HG03354 (cell line): ENCODE measurements at regions not wholly inside any gene's neighbourhood (a gene's known extent, or its start where the extent isn't known, plus 50 kb on each side); places are given as distances from the start of the nearest gene placed in this dataset.

Source experiments
- ATAC-seq: cut with Tn5 transposase; IDR thresholded peaks from one replicate; pipeline ENCODE4 v1.9.1; 2021; ENCODE audit warnings: mild to moderate bottlenecking; ENCODE audit not compliant: unreplicated experiment, poor library complexity, severe bottlenecking

- ATAC-seq = no peak
Measured at GRCh38 chr4:156223985-156224384, 270.3 kb upstream of the CTSO start.

- no peak for ATAC-seq
Measured at GRCh38 chr4:156217236-156217635, 263.6 kb upstream of the CTSO start.

DNA sequence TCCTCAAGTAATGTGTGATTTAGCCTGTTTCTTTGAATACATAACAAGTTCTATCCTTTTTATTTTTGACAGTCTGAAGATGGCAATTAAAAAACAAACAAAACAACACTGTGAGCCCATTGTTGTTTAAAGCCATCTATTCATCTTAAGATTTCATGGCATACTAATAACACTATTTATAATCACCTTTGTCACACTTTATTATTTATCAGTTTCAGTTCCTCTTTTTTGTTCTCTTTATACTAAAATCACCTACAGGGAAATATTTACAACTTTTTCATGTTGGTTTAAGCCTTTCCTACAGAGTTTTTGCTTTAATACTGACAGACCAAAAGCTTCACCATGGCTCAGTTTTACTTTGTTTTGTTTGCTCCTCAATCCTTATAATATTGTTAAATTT lies 247.4 kb upstream of the CTSO start:
- peak; percentile 96 for ATAC-seq

DNA sequence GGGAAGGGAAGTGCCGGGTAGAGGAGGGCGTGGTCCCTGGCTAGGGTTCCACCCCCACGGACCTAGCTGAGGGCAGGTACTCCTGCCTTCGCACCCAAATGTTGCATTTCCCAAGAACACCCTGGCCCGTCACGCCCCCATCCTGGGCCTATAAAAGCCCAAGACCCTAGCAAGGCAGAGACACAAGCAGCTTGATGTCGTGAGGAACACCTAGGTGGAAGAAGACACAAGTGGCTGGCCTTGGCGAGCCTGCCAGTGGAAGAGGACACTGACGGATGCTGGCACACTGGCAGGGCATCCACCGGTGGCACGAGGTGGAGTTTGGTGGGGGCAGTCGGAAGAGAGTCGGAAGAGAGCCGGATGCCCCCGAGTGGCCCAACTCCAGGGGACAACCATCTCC lies 244.8 kb upstream of the CTSO start:
- ATAC-seq = no peak

DNA sequence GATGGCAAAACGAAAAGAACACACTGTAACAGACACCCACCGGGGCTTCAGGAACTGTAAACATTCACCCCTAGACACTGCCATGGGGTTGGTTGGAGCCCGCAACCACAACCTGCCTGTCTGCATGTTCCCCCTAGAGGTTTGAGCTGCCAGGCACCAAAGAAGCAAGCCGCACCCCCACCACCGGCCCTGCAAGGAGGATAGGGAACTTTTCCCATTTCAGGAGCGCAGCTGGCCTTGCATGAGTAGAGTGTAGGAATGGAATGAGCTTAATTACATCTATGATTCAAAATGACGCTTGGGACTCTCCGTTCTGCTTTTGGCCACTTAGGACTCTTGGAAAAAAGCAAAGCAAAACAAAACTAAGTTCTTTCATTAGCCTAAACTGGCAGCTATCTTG lies 243.6 kb upstream of the CTSO start:
- no peak for ATAC-seq

- ATAC-seq = no peak
Measured at GRCh38 chr4:156196722-156197121, 243.1 kb upstream of the CTSO start.

DNA sequence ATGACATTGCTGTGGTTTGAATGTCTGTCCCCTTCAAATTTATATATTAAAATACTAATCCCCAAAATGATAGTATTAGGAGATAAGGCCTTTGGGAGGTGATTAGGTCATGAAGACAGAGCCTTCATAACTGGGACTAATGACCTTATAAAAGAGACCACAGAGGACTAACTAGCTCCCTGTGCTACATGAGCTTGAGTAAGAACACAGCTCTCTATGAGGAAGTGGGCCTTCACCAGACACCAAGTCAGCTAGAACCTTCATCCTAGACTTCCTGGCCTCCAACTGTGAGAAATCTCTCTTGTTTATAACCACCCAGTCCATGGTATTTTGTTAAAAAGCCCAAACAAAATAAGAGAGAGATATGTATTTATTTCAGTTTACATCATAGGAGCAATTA lies 242.2 kb upstream of the CTSO start:
- peak; percentile 85 for ATAC-seq

GRCh38 chr4:156194896-156195295 lies 241.2 kb upstream of the CTSO start:
- no peak for ATAC-seq

DNA sequence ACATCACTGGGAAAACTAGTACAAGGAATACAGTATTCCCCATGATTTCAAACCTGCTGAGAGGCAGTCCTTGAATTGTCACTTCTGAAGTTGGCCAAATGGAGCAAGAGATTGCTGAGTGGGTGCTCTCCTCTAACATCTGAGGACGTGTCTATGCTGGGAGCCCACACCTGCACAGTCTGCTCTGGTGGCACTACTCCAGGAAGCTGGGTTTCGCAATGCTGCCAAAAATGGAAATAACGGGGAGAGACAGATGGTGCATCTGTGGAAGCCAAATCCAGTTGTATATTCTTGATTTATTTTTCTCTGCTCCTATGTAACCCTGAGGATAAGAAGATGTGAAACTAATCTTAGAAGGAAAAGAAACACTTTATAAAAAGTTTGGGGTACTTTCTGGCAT lies 240.1 kb upstream of the CTSO start:
- ATAC-seq = no peak

GRCh38 chr4:156193106-156193505 lies 239.4 kb upstream of the CTSO start:
- ATAC-seq = no peak

DNA sequence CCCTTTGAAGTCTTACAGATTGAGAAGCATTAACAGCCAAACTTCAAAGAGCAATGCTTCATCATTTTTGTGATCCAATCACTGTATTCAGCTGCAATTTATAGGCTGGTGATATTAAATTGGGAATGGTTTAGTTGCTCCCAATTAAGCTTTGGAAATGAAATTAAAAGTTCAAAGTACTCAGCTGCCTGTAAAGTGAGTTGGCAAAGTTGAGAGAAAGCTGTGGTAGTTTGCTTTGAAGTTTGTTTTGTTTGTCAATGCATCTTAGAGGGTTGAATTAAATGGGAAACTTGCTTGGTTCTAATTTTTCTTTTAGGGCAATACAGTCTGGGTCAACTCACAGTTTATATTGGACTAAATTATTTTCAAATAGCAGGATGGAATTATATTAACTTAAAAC lies 238.4 kb upstream of the CTSO start:
- ATAC-seq = no peak

GRCh38 chr4:156191044-156191781 lies 237.5 kb upstream of the CTSO start:
- no peak for ATAC-seq

- ATAC-seq = no peak
Measured at GRCh38 chr4:156190615-156191014, 236.9 kb upstream of the CTSO start.

DNA sequence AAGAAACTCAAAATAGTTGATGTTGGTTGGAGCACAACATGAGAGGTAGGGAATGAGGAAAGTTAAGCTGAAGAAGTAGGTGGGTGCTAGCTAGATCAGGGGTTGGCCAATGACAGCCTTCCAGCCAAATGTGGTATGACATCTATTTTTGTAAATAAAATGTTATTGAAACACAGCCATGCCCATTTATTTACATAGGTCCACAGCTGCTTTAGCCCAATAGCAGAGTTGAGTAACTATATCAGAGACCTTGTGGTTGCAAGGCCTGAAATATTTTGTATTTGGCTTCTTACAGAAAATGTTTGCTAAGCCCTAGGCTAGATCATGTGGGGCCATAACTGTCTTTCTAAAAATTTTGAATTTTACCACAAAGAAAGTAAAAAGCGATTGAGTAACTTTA lies 234.9 kb upstream of the CTSO start:
- no peak for ATAC-seq

DNA sequence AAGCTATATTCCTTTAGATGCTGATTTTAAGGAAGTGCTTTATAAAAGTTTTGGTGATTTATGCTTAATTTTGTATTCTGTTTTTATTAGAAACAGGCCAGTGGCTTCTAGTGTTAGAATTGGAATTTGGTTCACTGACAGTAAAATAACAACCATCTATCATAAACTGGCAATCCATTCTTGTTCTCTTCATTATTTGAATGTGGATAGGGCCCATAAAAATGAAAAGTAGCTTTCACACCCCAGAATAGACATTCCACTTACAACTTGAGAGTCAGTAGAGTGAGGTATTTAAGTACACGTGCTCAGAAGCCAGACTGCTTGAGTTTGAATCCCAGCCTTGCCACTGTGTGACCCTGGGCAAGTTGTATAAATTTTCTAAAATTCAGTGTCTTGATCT lies 232.4 kb upstream of the CTSO start:
- no peak for ATAC-seq

DNA sequence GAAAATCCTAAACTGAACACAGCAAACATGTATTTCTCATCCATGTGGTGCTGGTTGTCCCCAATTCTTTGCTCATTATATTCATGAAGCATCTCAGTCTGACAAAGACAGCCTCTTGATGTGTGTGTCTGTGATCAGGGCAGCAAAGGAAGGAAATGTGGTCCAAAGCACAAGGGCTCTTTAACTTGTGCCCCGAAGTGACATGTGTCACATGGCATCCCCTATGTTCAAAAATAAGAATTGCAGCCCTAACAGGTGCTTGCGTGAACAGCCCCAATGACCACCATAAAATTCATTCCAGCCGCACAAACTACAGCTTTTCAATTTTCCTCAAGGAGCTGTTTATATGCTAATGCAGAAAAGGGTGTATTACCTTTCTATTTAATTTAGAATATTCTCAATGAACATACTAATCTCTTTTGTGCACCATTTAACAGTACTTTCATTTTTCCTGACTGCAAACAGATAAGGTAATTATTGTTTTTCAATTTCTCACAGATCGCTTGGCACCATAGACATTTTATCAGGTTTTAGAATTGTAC lies 231.9 kb upstream of the CTSO start:
- no peak for ATAC-seq

GRCh38 chr4:156182269-156182668 lies 228.6 kb upstream of the CTSO start:
- ATAC-seq = no peak

- no peak for ATAC-seq
Measured at GRCh38 chr4:156177941-156178340, 224.3 kb upstream of the CTSO start.

DNA sequence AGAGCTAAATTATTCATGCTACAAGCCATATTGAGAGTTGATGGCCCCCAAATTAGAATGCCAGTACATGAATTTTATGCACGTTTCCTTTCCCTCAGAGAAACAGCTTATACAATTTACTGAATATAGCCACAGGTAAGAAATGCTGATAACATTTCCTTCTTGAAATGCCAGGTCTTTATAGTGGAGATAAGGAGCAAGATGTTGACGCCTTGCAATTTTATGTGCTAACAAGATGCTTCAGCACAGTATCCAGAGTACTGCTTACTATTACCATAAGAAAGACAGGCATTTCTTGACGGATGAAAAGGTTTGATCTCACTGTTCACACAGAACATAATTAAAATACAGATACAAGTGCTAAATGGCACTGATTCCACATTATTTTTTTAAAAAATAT lies 223.2 kb upstream of the CTSO start:
- ATAC-seq = no peak

DNA sequence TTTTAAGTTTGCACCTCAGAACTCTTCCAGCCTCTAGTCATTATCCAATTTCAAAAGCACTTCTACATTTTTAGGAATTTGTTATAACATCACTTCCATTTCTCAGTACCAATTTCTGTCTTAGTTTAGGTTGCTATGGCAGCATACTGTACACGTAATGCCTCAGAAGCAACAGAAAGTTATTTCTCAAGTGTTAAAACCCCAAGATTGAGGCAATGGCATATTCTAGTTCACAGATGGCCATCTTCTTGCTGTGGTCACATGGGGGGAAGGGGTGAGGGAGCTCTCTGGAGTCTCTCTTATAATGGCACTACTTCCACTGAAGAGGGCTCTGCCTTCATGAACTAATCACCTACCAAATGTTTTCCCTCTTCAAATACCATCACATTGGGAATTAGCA lies 220.3 kb upstream of the CTSO start:
- ATAC-seq = no peak

- no peak for ATAC-seq
Measured at GRCh38 chr4:156173486-156173885, 219.8 kb upstream of the CTSO start.

DNA sequence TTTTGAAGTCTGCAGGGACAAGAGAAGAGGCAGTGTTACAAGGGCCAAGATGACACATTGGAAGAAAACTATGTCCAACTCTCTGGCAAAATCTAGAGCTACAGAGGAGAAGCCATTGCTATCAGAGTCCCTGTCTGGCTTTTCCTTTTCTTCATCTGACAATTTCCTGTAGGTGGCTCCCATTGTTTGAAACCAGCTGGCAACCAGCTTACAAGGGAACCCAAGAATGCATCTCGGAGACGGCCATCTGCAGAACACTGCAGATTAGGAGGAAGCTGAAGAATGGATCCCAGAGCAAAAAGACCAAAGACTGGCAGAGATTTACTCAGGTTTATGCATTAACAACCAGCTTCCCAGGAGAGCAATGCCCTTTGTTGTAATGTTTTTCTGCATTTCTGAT lies 216.2 kb upstream of the CTSO start:
- no peak for ATAC-seq
